Panc1 (cell line): ENCODE measurements at regions not wholly inside any gene's neighbourhood (a gene's known extent, or its start where the extent isn't known, plus 50 kb on each side); places are given as distances from the start of the nearest gene placed in this dataset.

Source experiments
- ATAC-seq: fragments of 200-7000 bp; cut with Tn5 transposase; 2 replicates; pipeline ENCODE4 v1.9.1; 2020; ENCODE audit warnings: mild to moderate bottlenecking, moderate library complexity
- BruUV-seq: library from RNA; stranded (reverse); fragments of 400-500 nt; replicated peaks from 2 replicates; lab custom pipeline; 2021; lab: Mats Ljungman, UMichigan
- CTCF ChIA-PET: fragments of 300-600 bp; sonication (Branson Sonifier 250); formaldehyde crosslinking; loops from one replicate; lab custom pipeline; 2022; ENCODE audit warnings: antibody characterized with exemption; lab: Charles Lee
- POLR2A ChIA-PET: fragments of 300-600 bp; sonication (Branson Sonifier 250); formaldehyde crosslinking; loops from one replicate; lab custom pipeline; 2022; ENCODE audit warnings: antibody characterized with exemption; lab: Charles Lee
- DNase-seq: peaks from one replicate; pipeline ENCODE4 v3.0.0-alpha.2; 2010; ENCODE audit warnings: low read depth, low spot score
- H3K27ac ChIP-seq: 2 replicates; pipeline ENCODE4 v1.5.1; 2011; ENCODE audit warnings: mild to moderate bottlenecking, low read length, inconsistent platforms
- H3K27me3 ChIP-seq: fragments of 200-500 bp; sonication (Bioruptor generic); 2 replicates; pipeline ENCODE4 v1.6.0; 2014; ENCODE audit warnings: low read length, inconsistent platforms; ENCODE audit not compliant: control insufficient read depth, insufficient read depth
- H3K36me3 ChIP-seq: fragments of 200-500 bp; sonication (Bioruptor generic); 2 replicates; pipeline ENCODE4 v1.5.1; 2014; ENCODE audit warnings: inconsistent platforms, mild to moderate bottlenecking, low read length, moderate library complexity; ENCODE audit not compliant: control insufficient read depth, insufficient read depth
- H3K4me1 ChIP-seq: 2 replicates; pipeline ENCODE4 v1.5.1; 2011; ENCODE audit warnings: inconsistent platforms, mild to moderate bottlenecking, low read length, moderate library complexity; ENCODE audit not compliant: control insufficient read depth, insufficient read depth
- H3K4me3 ChIP-seq, 2 experiments: 2 replicates each; pipeline ENCODE4 v1.5.1; 2011 to 2012; ENCODE audit warnings: low read depth in 2 of 2, low read length in 2 of 2, mild to moderate bottlenecking in 2 of 2, inconsistent platforms in 1 of 2, moderate library complexity in 1 of 2
- H3K9me3 ChIP-seq: fragments of 200-500 bp; sonication (Bioruptor generic); 2 replicates; pipeline ENCODE4 v1.5.1; 2014; ENCODE audit warnings: low read depth, mild to moderate bottlenecking, inconsistent platforms, low read length, moderate library complexity; ENCODE audit not compliant: control insufficient read depth, insufficient read depth
- CTCF ChIP-seq: fragments of 450-650 bp; IDR thresholded peaks from 2 replicates; pipeline ENCODE4 v1.5.1; 2017; ENCODE audit warnings: mild to moderate bottlenecking
- POLR2AphosphoS5 ChIP-seq: IDR thresholded peaks from 2 replicates; pipeline ENCODE4 v1.6.1; 2012; ENCODE audit warnings: mild to moderate bottlenecking, low read depth, low read length, moderate library complexity
- REST ChIP-seq, 2 experiments: IDR thresholded peaks; 2 replicates each; pipeline ENCODE4 v1.6.1; 2011 to 2012; ENCODE audit warnings: low read depth in 2 of 2, control low read depth in 1 of 2, low read length in 1 of 2, mild to moderate bottlenecking in 1 of 2, moderate library complexity in 1 of 2; ENCODE audit not compliant: insufficient read depth in 1 of 2
- SIN3A ChIP-seq: IDR thresholded peaks from 2 replicates; pipeline ENCODE4 v1.6.1; 2012; ENCODE audit warnings: low read depth, mild to moderate bottlenecking, low read length, moderate library complexity, borderline replicate concordance; ENCODE audit not compliant: insufficient read depth
- TCF7L2 ChIP-seq: IDR thresholded peaks from 2 replicates; pipeline ENCODE4 v1.6.1; 2011; ENCODE audit warnings: mild to moderate bottlenecking, low read depth, low read length, inconsistent platforms
- in situ Hi-C: cut with HindIII; loops from 2 replicates; pipeline ENCODE4 v1.10.0; 2016; ENCODE audit warnings: low sequenced_read_pairs, low pct_unique_long_range_greater_than_20kb
- intact Hi-C: fragments of 100-400 bp; cut with micrococcal nuclease; formaldehyde crosslinking; loops from one replicate; pipeline ENCODE4 v1.10.0; 2022; ENCODE audit not compliant: unreplicated experiment

- Histone ChIP-seq H3K4me1 (no peaks in the 10 kb centered on the region), H3K27ac (no peak overlapping the region), H3K4me3 (no peak overlapping the region), H3K9me3 (no peaks in the 10 kb centered on the region), H3K27me3 (no peaks in the 10 kb centered on the region), H3K36me3 (no peaks in the 10 kb centered on the region)
- ATAC-seq (no peak), DNase-seq (no peak)
- no TSS peak for BruUV-seq
- TF ChIP-seq CTCF (no peak), TCF7L2 (no peak), POLR2AphosphoS5 (no peak), SIN3A (no peak), REST (IDR thresholded peaks at IDR 0.05; ENCODE audit: insufficient read depth in 1 of 2, low read depth in 2 of 2, low read length in 1 of 2) (no peak)
- CTCF ChIA-PET, result no interaction called here
- in situ Hi-C loops (no loop called here), intact Hi-C loops (no loop called here)
- POLR2A ChIA-PET, result no interaction called here
Measured at GRCh38 chr3:6179761-6180160, 681.2 kb upstream of the GRM7 start.

- H3K27ac ChIP-seq, result no peak overlapping the region
- POLR2A ChIA-PET, result no interaction called here
- no peak overlapping the region for H3K4me3 ChIP-seq
- no TSS peak for BruUV-seq
- ATAC-seq, result no peak
- intact Hi-C loops, result no loop called here
- H3K27me3 ChIP-seq, result no peaks in the 10 kb centered on the region
- no peaks in the 10 kb centered on the region for H3K9me3 ChIP-seq
- CTCF ChIA-PET, result no interaction called here
- no peaks in the 10 kb centered on the region for H3K4me1 ChIP-seq
- no peaks in the 10 kb centered on the region for H3K36me3 ChIP-seq
- DNase-seq, result no peak
- TF ChIP-seq REST (IDR thresholded peaks at IDR 0.05; ENCODE audit: insufficient read depth in 1 of 2, low read depth in 2 of 2, low read length in 1 of 2) (no peak), TCF7L2 (no peak), CTCF (no peak), POLR2AphosphoS5 (no peak), SIN3A (no peak)
- in situ Hi-C loops, result no loop called here
Measured at GRCh38 chr3:6180171-6180570, 680.7 kb upstream of the GRM7 start.
